ENCODE measurements at regions not wholly inside any gene's neighbourhood (a gene's known extent, or its start where the extent isn't known, plus 50 kb on each side); places are given as distances from the start of the nearest gene placed in this dataset.

DNA sequence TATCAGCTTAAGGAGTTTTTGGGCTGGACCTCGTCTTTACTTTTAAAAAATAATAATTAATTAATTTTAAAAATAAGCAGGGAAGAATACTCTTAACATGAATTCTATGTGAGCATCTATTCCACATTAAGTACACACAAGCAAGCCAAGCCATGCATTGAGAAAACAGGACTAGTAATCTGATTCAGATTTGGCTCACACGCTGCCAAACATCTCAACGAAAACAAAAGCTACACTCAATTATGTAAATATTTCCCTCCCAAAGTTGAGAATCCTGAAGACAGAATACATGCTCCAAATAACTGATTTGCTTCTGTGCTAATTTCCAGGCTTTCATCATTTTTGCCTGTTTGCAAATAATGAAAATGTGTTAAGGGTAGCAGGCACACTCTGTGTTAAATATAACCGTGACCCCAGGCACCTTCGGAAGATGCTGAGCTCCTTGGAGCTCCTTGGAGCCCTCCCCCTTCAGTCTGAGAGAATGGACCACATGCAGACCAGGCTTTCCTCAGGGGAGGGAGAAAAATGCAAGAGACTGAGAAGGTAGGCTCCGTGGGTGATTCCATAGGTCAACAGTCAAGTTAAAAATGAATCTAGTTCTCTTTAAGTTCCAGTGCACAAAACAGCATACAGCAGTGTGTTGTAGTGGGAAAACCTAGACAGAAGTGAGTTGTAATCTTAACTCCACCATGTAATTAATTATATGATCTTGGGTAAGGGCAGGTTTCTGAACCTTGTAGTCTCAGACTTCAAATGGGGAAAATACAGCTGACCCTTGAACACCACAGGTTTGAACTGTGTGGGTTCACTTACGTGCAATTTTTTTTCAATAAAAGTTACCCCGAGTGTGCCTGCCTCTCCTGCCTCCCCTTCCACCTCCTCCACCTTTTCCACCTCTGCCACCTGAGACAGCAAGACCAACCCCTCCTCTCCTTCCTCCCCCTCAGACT is 161.3 kb upstream of the RREB1 start:
- no peak overlapping the region for H3K4ac ChIP-seq (ENCODE audit: low read depth, low read length)

GRCh38 chr6:6950373-6951145 is 157.2 kb upstream of the RREB1 start:
- Histone ChIP-seq H3K27me3 (ENCODE audit: insufficient read depth, low read length) (no peaks in the 10 kb centered on the region), H3K18ac (ENCODE audit: low read length) (no peak overlapping the region), H3K79me2 (ENCODE audit: control insufficient read depth, insufficient read depth, low read length, poor library complexity) (no peaks in the 10 kb centered on the region), H3K4me1 (ENCODE audit: control insufficient read depth in 1 of 2, insufficient read depth in 2 of 2, low read length in 2 of 2) (no peaks in the 10 kb centered on the region), H4K12ac (ENCODE audit: low read depth, low read length) (no peak overlapping the region), H3K27ac (ENCODE audit: low read depth, low read length) (no peak overlapping the region), H4K91ac (ENCODE audit: low read depth, low read length) (no peak overlapping the region), H2AK5ac (ENCODE audit: low read length) (no peak overlapping the region), H2BK12ac (ENCODE audit: low read length) (no peak overlapping the region), H3K79me1 (ENCODE audit: low read length) (no peaks in the 10 kb centered on the region), H3K9me3 (ENCODE audit: insufficient read depth, low read depth, low read length) (peaks cover 8% of the 10 kb centered on the region), H2BK5ac (ENCODE audit: low read depth, low read length, poor library complexity) (no peak overlapping the region), H4K8ac (ENCODE audit: low read depth, low read length) (no peak overlapping the region), H3K4me2 (ENCODE audit: low read length) (no peak overlapping the region), H3K9ac (ENCODE audit: low read length) (no peak overlapping the region), H3K23ac (ENCODE audit: low read length) (no peak overlapping the region), H3K4ac (ENCODE audit: low read depth, low read length) (no peak overlapping the region), H2BK120ac (ENCODE audit: insufficient read depth, low read length, poor library complexity) (no peak overlapping the region), H2AFZ (ENCODE audit: insufficient read depth, low read length, poor library complexity) (no peak overlapping the region), H3K36me3 (ENCODE audit: control insufficient read depth in 1 of 2, insufficient read depth in 2 of 2, low read length in 2 of 2) (peaks cover 0 to 2% of the 10 kb centered on the region in 2 experiments), H3K14ac (ENCODE audit: low read length) (no peak overlapping the region), H3K4me3 (ENCODE audit: low read depth, low read length) (no peak overlapping the region)
- WGBS (ENCODE audit: extremely low coverage, insufficient coverage, insufficient read length): no CpG with 5 or more reads among the region's 3 CpGs
- DNase-seq: no peak

More for the DNA sequence above, 161.3 kb upstream of the RREB1 start:
- H3K4me3 ChIP-seq (ENCODE audit: low read depth, low read length): no peak overlapping the region
- no peak overlapping the region for H3K18ac ChIP-seq (ENCODE audit: low read length)
- no peaks in the 10 kb centered on the region for H3K27me3 ChIP-seq (ENCODE audit: insufficient read depth, low read length)
- H2AK5ac ChIP-seq (ENCODE audit: low read length): no peak overlapping the region
- no peak overlapping the region for H2BK12ac ChIP-seq (ENCODE audit: low read length)
- no peaks in the 10 kb centered on the region for H3K36me3 ChIP-seq (ENCODE audit: control insufficient read depth in 1 of 2, insufficient read depth in 2 of 2, low read length in 2 of 2)
- H3K79me1 ChIP-seq (ENCODE audit: low read length): no peaks in the 10 kb centered on the region
- no peak overlapping the region for H3K23ac ChIP-seq (ENCODE audit: low read length)
- H4K12ac ChIP-seq (ENCODE audit: low read depth, low read length): no peak overlapping the region
- H3K27ac ChIP-seq (ENCODE audit: low read depth, low read length): no peak overlapping the region
- H2BK120ac ChIP-seq (ENCODE audit: insufficient read depth, low read length, poor library complexity): no peak overlapping the region
- WGBS (ENCODE audit: extremely low coverage, insufficient coverage, insufficient read length): no CpG with 5 or more reads among the region's 8 CpGs
- H4K91ac ChIP-seq (ENCODE audit: low read depth, low read length): no peak overlapping the region
- H3K79me2 ChIP-seq (ENCODE audit: control insufficient read depth, insufficient read depth, low read length, poor library complexity): no peaks in the 10 kb centered on the region
- H3K9me3 ChIP-seq (ENCODE audit: insufficient read depth, low read depth, low read length): no peaks in the 10 kb centered on the region
- no peak overlapping the region for H3K9ac ChIP-seq (ENCODE audit: low read length)
- H3K4me2 ChIP-seq (ENCODE audit: low read length): no peak overlapping the region
- no peak for DNase-seq
- no peak overlapping the region for H4K8ac ChIP-seq (ENCODE audit: low read depth, low read length)
- H3K14ac ChIP-seq (ENCODE audit: low read length): no peak overlapping the region
- H2AFZ ChIP-seq (ENCODE audit: insufficient read depth, low read length, poor library complexity): no peak overlapping the region
- no peaks in the 10 kb centered on the region for H3K4me1 ChIP-seq (ENCODE audit: control insufficient read depth in 1 of 2, insufficient read depth in 2 of 2, low read length in 2 of 2)
- H2BK5ac ChIP-seq (ENCODE audit: low read depth, low read length, poor library complexity): no peak overlapping the region

- no CpG with 5 or more reads among the region's 3 CpGs for WGBS (ENCODE audit: extremely low coverage, insufficient coverage, insufficient read length)
Observed at GRCh38 chr6:6951355-6951754, 156.4 kb upstream of the RREB1 start.

GRCh38 chr6:6952484-6952883 is 155.3 kb upstream of the RREB1 start:
- Histone ChIP-seq H3K27ac (ENCODE audit: low read depth, low read length) (no peak overlapping the region), H3K14ac (ENCODE audit: low read length) (no peak overlapping the region), H3K4me2 (ENCODE audit: low read length) (no peak overlapping the region), H3K79me2 (ENCODE audit: control insufficient read depth, insufficient read depth, low read length, poor library complexity) (no peaks in the 10 kb centered on the region), H2BK12ac (ENCODE audit: low read length) (no peak overlapping the region), H2AK5ac (ENCODE audit: low read length) (no peak overlapping the region), H3K4me3 (ENCODE audit: low read depth, low read length) (no peak overlapping the region), H3K79me1 (ENCODE audit: low read length) (no peaks in the 10 kb centered on the region), H3K4ac (ENCODE audit: low read depth, low read length) (no peak overlapping the region), H2BK120ac (ENCODE audit: insufficient read depth, low read length, poor library complexity) (no peak overlapping the region), H2BK5ac (ENCODE audit: low read depth, low read length, poor library complexity) (no peak overlapping the region), H3K23ac (ENCODE audit: low read length) (no peak overlapping the region), H3K4me1 (ENCODE audit: control insufficient read depth in 1 of 2, insufficient read depth in 2 of 2, low read length in 2 of 2) (no peaks in the 10 kb centered on the region), H3K9me3 (ENCODE audit: insufficient read depth, low read depth, low read length) (peaks cover 8% of the 10 kb centered on the region), H2AFZ (ENCODE audit: insufficient read depth, low read length, poor library complexity) (no peak overlapping the region), H3K36me3 (ENCODE audit: control insufficient read depth in 1 of 2, insufficient read depth in 2 of 2, low read length in 2 of 2) (peaks cover 0 to 2% of the 10 kb centered on the region in 2 experiments), H3K27me3 (ENCODE audit: insufficient read depth, low read length) (no peaks in the 10 kb centered on the region), H3K9ac (ENCODE audit: low read length) (no peak overlapping the region), H4K91ac (ENCODE audit: low read depth, low read length) (no peak overlapping the region), H4K8ac (ENCODE audit: low read depth, low read length) (no peak overlapping the region), H3K18ac (ENCODE audit: low read length) (no peak overlapping the region), H4K12ac (ENCODE audit: low read depth, low read length) (no peak overlapping the region)
- no CpG with 5 or more reads among the region's 33 CpGs for WGBS (ENCODE audit: extremely low coverage, insufficient coverage, insufficient read length)
- DNase-seq: no peak

More at GRCh38 chr6:6951355-6951754, 156.4 kb upstream of the RREB1 start:
- H3K4me2 ChIP-seq (ENCODE audit: low read length): no peak overlapping the region
- no peak overlapping the region for H3K14ac ChIP-seq (ENCODE audit: low read length)
- no peak overlapping the region for H2AFZ ChIP-seq (ENCODE audit: insufficient read depth, low read length, poor library complexity)
- H3K4me3 ChIP-seq (ENCODE audit: low read depth, low read length): no peak overlapping the region
- H2BK12ac ChIP-seq (ENCODE audit: low read length): no peak overlapping the region
- H4K91ac ChIP-seq (ENCODE audit: low read depth, low read length): no peak overlapping the region
- no peak overlapping the region for H4K12ac ChIP-seq (ENCODE audit: low read depth, low read length)
- H3K23ac ChIP-seq (ENCODE audit: low read length): no peak overlapping the region
- no peaks in the 10 kb centered on the region for H3K79me1 ChIP-seq (ENCODE audit: low read length)
- no peak overlapping the region for H3K18ac ChIP-seq (ENCODE audit: low read length)
- H2AK5ac ChIP-seq (ENCODE audit: low read length): no peak overlapping the region
- H3K9ac ChIP-seq (ENCODE audit: low read length): no peak overlapping the region
- no peak overlapping the region for H3K27ac ChIP-seq (ENCODE audit: low read depth, low read length)
- no peak overlapping the region for H2BK120ac ChIP-seq (ENCODE audit: insufficient read depth, low read length, poor library complexity)
- H3K79me2 ChIP-seq (ENCODE audit: control insufficient read depth, insufficient read depth, low read length, poor library complexity): no peaks in the 10 kb centered on the region
- no peaks in the 10 kb centered on the region for H3K27me3 ChIP-seq (ENCODE audit: insufficient read depth, low read length)
- peaks cover 0 to 2% of the 10 kb centered on the region in 2 experiments for H3K36me3 ChIP-seq (ENCODE audit: control insufficient read depth in 1 of 2, insufficient read depth in 2 of 2, low read length in 2 of 2)
- DNase-seq: no peak
- H2BK5ac ChIP-seq (ENCODE audit: low read depth, low read length, poor library complexity): no peak overlapping the region
- H3K9me3 ChIP-seq (ENCODE audit: insufficient read depth, low read depth, low read length): peaks cover 8% of the 10 kb centered on the region
- no peaks in the 10 kb centered on the region for H3K4me1 ChIP-seq (ENCODE audit: control insufficient read depth in 1 of 2, insufficient read depth in 2 of 2, low read length in 2 of 2)
- H4K8ac ChIP-seq (ENCODE audit: low read depth, low read length): no peak overlapping the region
- no peak overlapping the region for H3K4ac ChIP-seq (ENCODE audit: low read depth, low read length)
